Mesothelial cell of epicardium (in vitro differentiated cells): ENCODE measurements at regions not wholly inside any gene's neighbourhood (a gene's known extent, or its start where the extent isn't known, plus 50 kb on each side); places are given as distances from the start of the nearest gene placed in this dataset.

Source experiments
- DNase-seq, 2 experiments: peaks; one replicate each; pipeline ENCODE4 v3.0.0; 2021; ENCODE audit warnings: low spot score in 2 of 2; ENCODE audit not compliant: unreplicated experiment in 2 of 2
- H3K27ac Mint-ChIP-seq: 2 replicates; pipeline ENCODE4 v1.8.0; 2021; ENCODE audit warnings: mixed read lengths
- H3K27me3 Mint-ChIP-seq: 2 replicates; pipeline ENCODE4 v1.8.0; 2021; ENCODE audit warnings: low read depth, mixed read lengths
- H3K36me3 Mint-ChIP-seq: 2 replicates; pipeline ENCODE4 v1.8.0; 2021; ENCODE audit warnings: mixed read lengths
- H3K4me1 Mint-ChIP-seq: 2 replicates; pipeline ENCODE4 v1.8.0; 2021; ENCODE audit warnings: mixed read lengths
- H3K4me3 Mint-ChIP-seq: 2 replicates; pipeline ENCODE4 v1.8.0; 2021; ENCODE audit warnings: mild to moderate bottlenecking, moderate library complexity, mixed read lengths
- H3K9me3 Mint-ChIP-seq: 2 replicates; pipeline ENCODE4 v1.8.0; 2021; ENCODE audit warnings: mixed read lengths
- CTCF ChIP-seq: fragments of 200-600 bp; sonication (generic); IDR thresholded peaks from one replicate; pipeline ENCODE4 v1.5.0; 2021; ENCODE audit warnings: antibody characterized with exemption; ENCODE audit not compliant: unreplicated experiment

GRCh38 chr7:41793556-41793955 is 90.7 kb upstream of the INHBA start:
- no peaks in the 10 kb centered on the region for H3K4me1 Mint-ChIP-seq
- no peaks in the 10 kb centered on the region for H3K27me3 Mint-ChIP-seq
- H3K9me3 Mint-ChIP-seq: no peaks in the 10 kb centered on the region
- no peak overlapping the region for H3K4me3 Mint-ChIP-seq
- H3K27ac Mint-ChIP-seq: no peak overlapping the region
- H3K36me3 Mint-ChIP-seq: no peaks in the 10 kb centered on the region
- no peak for DNase-seq
- TF ChIP-seq CTCF: no peak

GRCh38 chr7:41792120-41792519 is 89.2 kb upstream of the INHBA start:
- Mint-ChIP-seq H3K36me3 (no peaks in the 10 kb centered on the region), H3K27me3 (no peaks in the 10 kb centered on the region), H3K9me3 (no peaks in the 10 kb centered on the region), H3K4me3 (no peak overlapping the region), H3K27ac (no peak overlapping the region), H3K4me1 (peaks cover 10% of the 10 kb centered on the region)
- TF ChIP-seq CTCF: no peak
- DNase-seq: no peak

GRCh38 chr7:41788556-41788955 is 85.7 kb upstream of the INHBA start:
- TF ChIP-seq CTCF: no peak
- Mint-ChIP-seq H3K4me1 (peaks cover 16% of the 10 kb centered on the region), H3K27ac (no peak overlapping the region)

GRCh38 chr7:41787651-41788350 is 84.9 kb upstream of the INHBA start:
- Mint-ChIP-seq H3K9me3 (no peaks in the 10 kb centered on the region), H3K4me3 (no peak overlapping the region)
- DNase-seq: no peak

More at GRCh38 chr7:41788556-41788955, 85.7 kb upstream of the INHBA start:
- no peak overlapping the region for H3K4me3 Mint-ChIP-seq
- no peaks in the 10 kb centered on the region for H3K36me3 Mint-ChIP-seq
- H3K9me3 Mint-ChIP-seq: no peaks in the 10 kb centered on the region
- DNase-seq: no peak
- H3K27me3 Mint-ChIP-seq: peaks cover 8% of the 10 kb centered on the region

GRCh38 chr7:41786944-41787343 is 84.1 kb upstream of the INHBA start:
- Mint-ChIP-seq H3K27ac (no peak overlapping the region), H3K9me3 (no peaks in the 10 kb centered on the region), H3K4me3 (no peak overlapping the region), H3K27me3 (peaks cover 12% of the 10 kb centered on the region), H3K36me3 (no peaks in the 10 kb centered on the region), H3K4me1 (peaks cover 16% of the 10 kb centered on the region)
- no peak for TF ChIP-seq CTCF
- no peak for DNase-seq

More at GRCh38 chr7:41787651-41788350, 84.9 kb upstream of the INHBA start:
- Mint-ChIP-seq H3K27me3 (peaks cover 12% of the 10 kb centered on the region), H3K27ac (no peak overlapping the region), H3K36me3 (no peaks in the 10 kb centered on the region), H3K4me1 (peaks cover 16% of the 10 kb centered on the region)
- TF ChIP-seq CTCF: no peak
